Gastroesophageal sphincter (tissue), 3 donors: ENCODE measurements at regions not wholly inside any gene's neighbourhood (a gene's known extent, or its start where the extent isn't known, plus 50 kb on each side); places are given as distances from the start of the nearest gene placed in this dataset.

Experiments
- CTCF ChIP-seq, 4 experiments: fragments of 200-600 bp in 2 of 4; fragments of 450-650 bp in 2 of 4; sonication (generic) in 1 of 4; IDR thresholded peaks; one replicate each; pipeline ENCODE4 v1.5.1; 2017 to 2019; ENCODE audit warnings: antibody characterized with exemption in 4 of 4, mild to moderate bottlenecking in 2 of 4, moderate library complexity in 2 of 4
- EP300 ChIP-seq: sonication (generic); formaldehyde crosslinking; IDR thresholded peaks from one replicate; pipeline ENCODE4 v1.6.1; 2017; ENCODE audit warnings: antibody characterized with exemption, mild to moderate bottlenecking

GRCh38 chr13:29676941-29677452 is 81.5 kb upstream of the SLC7A1 start:
- no peak for TF ChIP-seq CTCF (IDR thresholded peaks at IDR 0.05)
- no peak for TF ChIP-seq EP300
